ENCODE measurements at regions not wholly inside any gene's neighbourhood (a gene's known extent, or its start where the extent isn't known, plus 50 kb on each side); places are given as distances from the start of the nearest gene placed in this dataset.
"Not testable (repeated sequence)": the region's sequence is repeated elsewhere in the genome, so short reads cannot be mapped to it uniquely, and the experiment has no call there.

GRCh38 chr12:24668563-24668962, 280.3 kb downstream of the BCAT1 start:
- no peak for DNase-seq (ENCODE audit: low read depth in 2 of 2)

DNA sequence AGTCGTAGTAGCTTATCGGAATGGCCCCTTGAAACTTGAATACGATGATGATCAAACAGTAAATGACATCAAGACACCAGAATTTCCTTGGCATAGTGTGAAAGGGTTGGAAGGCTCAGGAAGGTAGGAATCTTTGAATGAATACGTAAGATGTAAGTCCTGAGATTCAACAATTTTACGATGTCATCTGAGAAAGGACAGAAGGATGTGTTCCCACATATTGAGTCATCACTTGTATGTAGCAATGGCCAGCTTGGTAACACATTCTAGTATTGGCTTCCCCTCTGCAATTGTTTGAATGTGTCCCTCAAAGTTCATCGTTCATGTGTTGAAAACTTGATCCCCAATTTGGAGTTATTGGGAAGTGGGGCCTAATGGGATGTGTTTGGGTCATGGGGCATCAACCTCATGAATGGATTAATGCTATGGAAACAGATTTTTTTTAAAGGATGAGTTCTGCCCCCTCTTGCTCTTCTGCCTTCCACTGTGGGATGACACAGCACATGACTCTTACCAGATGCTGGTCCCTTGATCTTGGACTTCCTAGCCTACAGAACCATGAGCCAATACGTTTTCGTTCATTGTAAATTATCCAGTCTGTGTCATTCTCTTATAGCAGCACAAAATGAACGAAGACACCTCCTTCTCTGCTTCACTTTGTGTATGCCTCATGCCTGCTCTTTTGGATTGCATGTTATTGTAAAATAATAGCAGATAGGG, 284.6 kb downstream of the BCAT1 start:
- no peak for DNase-seq (ENCODE audit: low read depth in 2 of 2)

GRCh38 chr12:24661657-24662096, 287.2 kb downstream of the BCAT1 start:
- DNase-seq (ENCODE audit: low read depth in 2 of 2): no peak

DNA sequence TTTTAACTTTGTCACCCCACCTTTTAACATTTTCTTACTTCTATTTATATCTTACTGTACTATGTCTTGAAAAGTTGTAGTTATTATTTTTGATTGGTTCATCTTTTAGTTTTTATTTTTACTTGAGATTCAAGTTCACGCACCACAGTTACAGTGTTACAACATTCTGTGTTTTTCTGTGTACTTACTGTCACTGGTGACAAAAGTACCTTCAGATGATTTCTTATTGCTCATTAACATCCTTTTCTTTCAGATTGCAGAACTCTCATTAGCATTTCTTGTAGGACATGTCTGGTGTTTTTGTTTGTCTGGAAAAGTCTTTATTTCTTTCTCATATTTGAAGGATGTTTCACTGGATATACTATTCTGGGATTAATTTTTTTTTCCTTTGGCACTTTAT, 289.9 kb downstream of the BCAT1 start:
- DNase-seq (ENCODE audit: low read depth in 2 of 2): no peak

DNA sequence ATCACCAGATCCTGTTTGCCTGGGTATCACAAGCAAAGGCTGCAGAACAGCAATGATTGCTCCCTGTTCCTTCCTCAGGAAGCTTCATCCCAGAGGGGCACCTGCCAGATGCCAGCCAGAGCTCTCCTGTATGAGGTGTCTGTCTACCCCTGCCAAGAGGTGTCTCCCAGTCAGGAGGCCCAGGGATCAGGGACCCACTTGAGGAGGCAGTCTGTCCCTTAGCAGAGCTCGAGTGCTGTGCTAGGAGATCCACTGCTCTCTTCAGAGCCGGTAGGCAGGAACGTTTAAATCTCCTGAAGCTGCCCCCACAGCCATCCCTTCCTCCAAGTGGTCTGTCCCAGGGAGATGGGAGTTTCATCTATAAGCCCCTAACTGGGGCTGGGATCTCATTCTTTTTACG, 294.6 kb downstream of the BCAT1 start:
- not testable (repeated sequence) for DNase-seq (ENCODE audit: low read depth in 2 of 2)

DNA sequence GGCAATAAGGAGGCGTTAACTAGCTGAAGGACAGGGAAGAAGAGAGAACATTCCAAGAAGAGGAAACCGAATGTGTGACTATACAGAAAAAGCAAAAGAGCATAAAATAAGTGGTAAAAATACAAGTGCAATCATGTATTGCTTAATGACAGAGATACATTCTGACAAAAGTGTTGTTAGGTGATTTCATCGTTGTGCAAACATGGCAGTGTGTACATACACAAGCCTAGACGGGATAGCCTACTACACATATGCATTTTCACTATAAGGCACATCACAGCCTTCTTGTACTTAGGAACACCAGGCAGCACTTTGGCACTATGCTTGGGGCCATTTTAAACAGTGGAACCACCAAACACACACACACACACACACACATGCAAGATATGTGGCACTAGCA, 299.3 kb downstream of the BCAT1 start:
- no peak for DNase-seq (ENCODE audit: low read depth in 2 of 2)

- DNase-seq (ENCODE audit: low read depth in 2 of 2): no peak
These were observed 299.7 kb downstream of the BCAT1 start for GRCh38 chr12:24649209-24649608.

DNA sequence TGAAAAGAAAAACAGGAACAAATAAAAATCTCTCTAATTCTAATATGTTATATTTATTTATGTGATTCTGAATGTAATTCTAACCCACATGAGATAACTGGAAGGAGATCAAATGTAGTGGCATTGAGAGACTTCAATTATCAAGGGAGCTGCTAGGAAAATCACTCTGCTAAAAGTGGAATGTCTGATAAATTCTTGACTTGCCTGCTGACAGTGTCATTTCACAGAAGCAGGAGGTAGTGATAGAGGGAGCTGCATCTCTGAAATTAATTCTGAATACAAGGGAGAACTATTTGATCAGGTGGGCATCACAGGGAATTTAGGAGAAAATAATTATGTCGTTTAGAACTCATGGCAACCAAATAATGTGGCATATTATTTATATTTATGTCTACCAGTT, 303.6 kb downstream of the BCAT1 start:
- DNase-seq (ENCODE audit: low read depth in 2 of 2): no peak

- no peak for DNase-seq (ENCODE audit: low read depth in 2 of 2)
These were observed 305.5 kb downstream of the BCAT1 start for GRCh38 chr12:24643120-24644119.

DNA sequence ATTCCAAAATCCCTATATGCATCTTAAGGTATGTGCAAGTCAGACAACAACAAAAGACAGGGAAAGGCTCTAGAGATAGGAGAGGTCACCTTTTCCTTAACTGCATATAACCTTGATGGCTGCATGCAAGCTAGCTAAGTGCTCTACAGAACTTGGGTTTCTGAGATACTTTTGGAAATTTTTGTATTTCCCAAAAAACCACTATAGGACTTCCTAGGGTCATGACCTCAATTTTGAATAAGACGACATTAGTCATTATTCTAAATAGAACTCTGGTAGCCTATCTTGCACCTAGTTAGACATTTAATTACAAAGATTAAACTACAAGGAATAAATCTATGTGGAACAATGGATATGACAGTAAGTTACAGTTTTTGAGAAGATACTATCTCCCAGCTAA, 309.3 kb downstream of the BCAT1 start:
- no peak for DNase-seq (ENCODE audit: low read depth in 2 of 2)

DNA sequence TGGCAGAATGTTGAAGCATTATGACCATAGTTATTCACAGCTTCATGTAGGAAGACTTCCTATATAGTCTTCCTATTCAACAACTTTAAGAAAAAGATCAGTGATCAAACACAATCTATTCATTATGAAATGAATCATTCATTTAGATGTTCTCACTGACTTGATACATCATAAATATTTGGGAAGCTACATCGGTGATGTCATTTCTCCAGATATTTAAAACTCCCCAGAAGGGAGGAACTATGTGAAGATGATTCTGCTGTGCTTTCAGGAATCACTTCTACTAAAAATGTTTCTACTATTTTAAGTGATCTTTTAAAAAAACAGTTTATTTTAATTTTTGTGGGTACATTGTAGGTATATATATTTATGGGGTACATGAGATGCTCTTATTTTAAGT, 316.4 kb downstream of the BCAT1 start:
- no peak for DNase-seq (ENCODE audit: low read depth in 2 of 2)

DNA sequence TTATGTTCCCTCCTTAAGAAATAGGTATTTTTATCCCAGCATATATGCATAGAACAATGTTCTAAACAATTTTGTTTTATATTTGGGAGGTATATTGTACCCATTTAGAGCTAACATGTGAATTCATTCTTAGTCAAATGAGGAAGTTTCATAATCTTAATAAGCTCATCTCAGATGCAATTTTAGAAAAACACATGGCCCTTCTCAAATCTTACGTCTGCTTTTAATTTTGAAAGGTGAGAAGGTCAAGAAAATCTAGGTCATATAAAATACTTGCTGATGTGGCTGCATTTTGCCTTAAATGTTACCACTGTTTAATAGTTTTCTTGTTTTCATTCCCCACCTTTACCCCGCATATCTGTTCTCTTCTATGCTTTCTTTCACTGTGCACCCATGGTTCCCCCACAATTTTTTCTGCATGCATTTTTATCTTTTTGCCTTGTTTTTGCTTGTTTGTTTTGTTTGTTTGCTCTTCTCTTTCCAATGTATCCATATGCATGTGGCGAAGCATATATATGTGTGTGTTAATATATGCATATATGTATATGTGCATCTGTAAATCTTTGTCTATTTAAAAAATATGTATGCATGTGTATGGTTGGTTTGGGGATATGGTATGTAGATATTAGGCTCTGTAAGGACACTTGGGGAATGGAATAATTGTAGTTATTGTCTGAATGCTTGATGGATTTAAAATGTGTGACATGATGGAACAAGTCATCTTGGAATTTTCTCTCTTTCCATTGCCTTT, 317.1 kb downstream of the BCAT1 start:
- no peak for DNase-seq (ENCODE audit: low read depth in 2 of 2)

GRCh38 chr12:24630856-24631255, 318.0 kb downstream of the BCAT1 start:
- no peak for DNase-seq (ENCODE audit: low read depth in 2 of 2)

DNA sequence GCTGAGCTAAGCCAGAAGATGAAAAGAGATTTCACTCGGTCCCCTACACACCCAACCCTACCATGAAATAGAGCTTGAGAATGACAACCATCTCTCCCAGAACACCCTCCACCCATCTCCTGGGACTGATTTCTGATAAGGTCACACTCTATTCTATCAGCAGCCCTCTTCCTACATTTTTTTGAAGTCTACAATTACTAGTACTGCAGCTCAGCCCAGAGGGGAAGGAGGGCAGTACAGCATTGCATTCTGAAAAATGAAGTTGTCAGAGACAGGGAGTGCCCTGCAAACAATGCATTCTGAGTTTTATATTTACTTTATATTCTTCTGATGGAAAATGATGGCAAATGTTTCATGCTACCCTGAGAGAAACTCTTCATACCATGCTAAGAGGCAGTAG, 318.5 kb downstream of the BCAT1 start:
- no peak for DNase-seq (ENCODE audit: low read depth in 2 of 2)

DNA sequence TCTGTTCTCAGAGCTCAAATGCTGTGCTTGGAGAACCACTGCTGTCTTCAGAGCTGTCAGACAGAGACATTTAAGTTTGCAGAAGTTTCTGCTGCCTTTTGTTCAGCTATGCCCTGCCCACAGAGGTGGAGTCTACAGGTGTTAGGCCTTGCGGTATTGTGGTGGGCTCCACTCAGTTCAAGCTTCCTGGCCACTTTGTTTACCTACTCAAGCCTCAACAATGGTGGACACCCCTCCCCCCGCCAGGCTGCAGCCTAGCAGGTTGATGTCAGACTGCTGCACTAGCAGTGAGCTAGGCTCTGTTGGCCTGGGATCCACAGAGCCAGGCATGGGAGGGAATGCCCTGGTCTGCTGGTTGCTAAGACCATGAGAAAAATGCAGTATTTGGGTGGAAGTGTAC, 323.8 kb downstream of the BCAT1 start:
- DNase-seq (ENCODE audit: low read depth in 2 of 2): no peak

DNA sequence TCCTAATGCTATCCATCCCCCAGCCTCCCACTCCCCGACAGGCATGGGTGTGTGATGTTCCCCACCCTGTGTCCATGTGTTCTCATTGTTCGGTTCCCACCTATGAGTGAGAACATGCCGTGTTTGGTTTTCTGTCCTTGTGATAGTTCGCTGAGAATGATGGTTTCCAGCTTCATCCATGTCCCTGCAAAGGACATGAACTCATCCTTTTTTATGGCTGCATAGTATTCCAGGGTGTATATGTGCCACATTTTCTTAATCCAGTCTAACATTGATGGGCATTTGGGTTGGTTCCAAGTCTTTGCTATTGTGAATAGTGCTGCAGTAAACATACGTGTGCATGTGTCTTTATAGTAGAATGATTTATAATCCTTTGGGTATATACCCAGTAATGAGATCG, 328.9 kb downstream of the BCAT1 start:
- DNase-seq (ENCODE audit: low read depth in 2 of 2): not testable (repeated sequence)

GRCh38 chr12:24617471-24617870, 331.4 kb downstream of the BCAT1 start:
- no peak for DNase-seq (ENCODE audit: low read depth in 2 of 2)

GRCh38 chr12:24615967-24616411, 332.9 kb downstream of the BCAT1 start:
- DNase-seq (ENCODE audit: low read depth in 2 of 2): no peak

DNA sequence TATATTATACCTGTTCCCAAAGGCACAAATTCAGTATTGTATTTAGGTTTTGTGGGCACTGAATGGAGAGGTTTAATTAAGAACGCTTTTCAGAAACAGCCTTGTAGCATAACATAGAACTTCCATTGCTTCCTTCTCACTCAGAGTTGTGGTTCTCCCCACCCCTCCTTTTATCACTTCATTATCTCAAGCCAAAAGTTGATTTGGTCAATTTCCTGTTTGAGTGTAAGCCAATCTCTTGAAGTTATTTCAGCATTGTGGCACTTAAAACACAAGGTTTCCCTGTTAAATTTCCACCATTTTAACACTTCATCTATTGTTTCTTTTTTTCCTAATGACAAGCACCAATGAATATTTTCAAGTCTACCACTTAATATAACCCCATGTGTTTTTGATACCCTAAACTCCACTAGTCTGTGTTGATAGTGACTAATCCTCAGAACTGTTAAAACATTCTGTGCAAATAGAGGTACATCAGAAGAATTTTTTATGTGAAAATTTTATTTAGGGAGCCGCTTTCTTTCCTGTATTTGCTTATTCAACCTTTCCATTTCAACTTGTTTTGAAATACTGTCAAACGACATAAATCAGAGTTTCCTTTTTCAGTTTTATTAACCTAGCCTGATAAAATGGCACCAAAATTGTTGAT, 340.1 kb downstream of the BCAT1 start:
- DNase-seq (ENCODE audit: low read depth in 2 of 2): no peak

- DNase-seq (ENCODE audit: low read depth in 2 of 2): no peak
These were observed 340.8 kb downstream of the BCAT1 start for GRCh38 chr12:24608108-24608507.

DNA sequence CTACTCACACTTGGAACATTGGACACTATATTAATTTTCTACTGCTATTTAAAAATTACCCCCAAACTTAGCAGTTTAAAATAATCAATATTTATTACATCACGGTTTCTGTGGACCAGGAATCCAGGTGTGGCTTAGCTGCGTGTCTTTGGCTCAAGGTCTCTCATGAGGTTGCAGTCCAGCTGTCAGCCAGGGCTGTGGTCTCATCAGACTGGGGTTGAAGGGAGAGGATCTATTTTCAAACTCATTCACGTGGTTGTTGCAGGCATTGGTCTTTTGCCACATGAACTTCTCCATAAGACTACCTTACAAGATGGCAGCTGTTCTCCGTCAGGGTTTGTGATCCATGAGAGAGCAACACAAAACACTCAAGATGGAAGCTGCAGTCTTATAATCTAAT, 343.0 kb downstream of the BCAT1 start:
- no peak for DNase-seq (ENCODE audit: low read depth in 2 of 2)

GRCh38 chr12:24605466-24605865, 343.4 kb downstream of the BCAT1 start:
- DNase-seq (ENCODE audit: low read depth in 2 of 2): no peak
